PC-3 (cell line): ENCODE measurements at regions not wholly inside any gene's neighbourhood (a gene's known extent, or its start where the extent isn't known, plus 50 kb on each side); places are given as distances from the start of the nearest gene placed in this dataset.

Experiments used
- EZH2 ChIP-seq: fragments of 300-600 bp; sonication (generic); IDR thresholded peaks from one replicate; pipeline ENCODE4 v1.6.1; 2017; ENCODE audit warnings: antibody characterized with exemption, mild to moderate bottlenecking, low read length; ENCODE audit not compliant: unreplicated experiment
- EZH2phosphoT487 ChIP-seq: fragments of 300-600 bp; sonication (generic); IDR thresholded peaks from 2 replicates; pipeline ENCODE4 v1.6.1; 2018; ENCODE audit warnings: mild to moderate bottlenecking, antibody characterized with exemption, low read length, borderline replicate concordance
- TF ChIP-seq, protein P1 (sequence below): fragments of 300-600 bp; sonication (generic); conservative IDR thresholded peaks from 2 replicates; pipeline ENCODE4 v1.5.1; 2017; ENCODE audit warnings: antibody characterized with exemption, low read depth, mild to moderate bottlenecking, low read length

GRCh38 chr15:95278532-95279245, 1047.3 kb downstream of the MCTP2 start:
- no peak for TF ChIP-seq EZH2
- TF ChIP-seq, protein P1, sequence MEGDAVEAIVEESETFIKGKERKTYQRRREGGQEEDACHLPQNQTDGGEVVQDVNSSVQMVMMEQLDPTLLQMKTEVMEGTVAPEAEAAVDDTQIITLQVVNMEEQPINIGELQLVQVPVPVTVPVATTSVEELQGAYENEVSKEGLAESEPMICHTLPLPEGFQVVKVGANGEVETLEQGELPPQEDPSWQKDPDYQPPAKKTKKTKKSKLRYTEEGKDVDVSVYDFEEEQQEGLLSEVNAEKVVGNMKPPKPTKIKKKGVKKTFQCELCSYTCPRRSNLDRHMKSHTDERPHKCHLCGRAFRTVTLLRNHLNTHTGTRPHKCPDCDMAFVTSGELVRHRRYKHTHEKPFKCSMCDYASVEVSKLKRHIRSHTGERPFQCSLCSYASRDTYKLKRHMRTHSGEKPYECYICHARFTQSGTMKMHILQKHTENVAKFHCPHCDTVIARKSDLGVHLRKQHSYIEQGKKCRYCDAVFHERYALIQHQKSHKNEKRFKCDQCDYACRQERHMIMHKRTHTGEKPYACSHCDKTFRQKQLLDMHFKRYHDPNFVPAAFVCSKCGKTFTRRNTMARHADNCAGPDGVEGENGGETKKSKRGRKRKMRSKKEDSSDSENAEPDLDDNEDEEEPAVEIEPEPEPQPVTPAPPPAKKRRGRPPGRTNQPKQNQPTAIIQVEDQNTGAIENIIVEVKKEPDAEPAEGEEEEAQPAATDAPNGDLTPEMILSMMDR: no peak
- TF ChIP-seq EZH2phosphoT487: no peak
